ENCODE measurements at regions not wholly inside any gene's neighbourhood (a gene's known extent, or its start where the extent isn't known, plus 50 kb on each side); places are given as distances from the start of the nearest gene placed in this dataset.

DNA sequence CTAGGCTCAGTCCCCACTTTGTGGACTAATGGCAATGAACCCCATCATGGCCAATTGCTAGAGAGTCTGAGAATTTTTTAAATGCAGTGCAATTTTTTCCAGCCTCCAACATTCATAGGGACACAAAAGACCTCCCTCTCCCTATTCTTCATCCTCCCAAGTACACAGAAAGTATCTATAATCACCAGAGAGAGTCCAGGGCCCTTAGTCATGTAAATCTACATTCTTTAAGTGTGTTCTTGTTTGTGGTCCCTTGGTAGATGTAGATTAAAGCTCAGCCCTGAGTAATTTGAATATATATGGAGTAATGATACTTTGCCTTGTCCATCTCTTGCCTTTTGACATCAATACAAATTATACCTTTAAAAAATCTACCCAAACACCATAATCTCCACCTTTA lies 51.3 kb upstream of the ATXN3L start:
- H3K27me3 Mint-ChIP-seq (ENCODE audit: low read depth), result no peaks in the 10 kb centered on the region
- H3K36me3 Mint-ChIP-seq (ENCODE audit: low read depth), result no peaks in the 10 kb centered on the region
- peaks cover 34% of the 10 kb centered on the region for H3K4me1 Mint-ChIP-seq
- peaks cover 4% of the 10 kb centered on the region for H3K9me3 Mint-ChIP-seq
- H3K27ac Mint-ChIP-seq, result peak overlapping the region in 1 of 3 experiments; percentile 25
- no peak overlapping the region for H3K4me3 Mint-ChIP-seq
- TF ChIP-seq, protein P1, sequence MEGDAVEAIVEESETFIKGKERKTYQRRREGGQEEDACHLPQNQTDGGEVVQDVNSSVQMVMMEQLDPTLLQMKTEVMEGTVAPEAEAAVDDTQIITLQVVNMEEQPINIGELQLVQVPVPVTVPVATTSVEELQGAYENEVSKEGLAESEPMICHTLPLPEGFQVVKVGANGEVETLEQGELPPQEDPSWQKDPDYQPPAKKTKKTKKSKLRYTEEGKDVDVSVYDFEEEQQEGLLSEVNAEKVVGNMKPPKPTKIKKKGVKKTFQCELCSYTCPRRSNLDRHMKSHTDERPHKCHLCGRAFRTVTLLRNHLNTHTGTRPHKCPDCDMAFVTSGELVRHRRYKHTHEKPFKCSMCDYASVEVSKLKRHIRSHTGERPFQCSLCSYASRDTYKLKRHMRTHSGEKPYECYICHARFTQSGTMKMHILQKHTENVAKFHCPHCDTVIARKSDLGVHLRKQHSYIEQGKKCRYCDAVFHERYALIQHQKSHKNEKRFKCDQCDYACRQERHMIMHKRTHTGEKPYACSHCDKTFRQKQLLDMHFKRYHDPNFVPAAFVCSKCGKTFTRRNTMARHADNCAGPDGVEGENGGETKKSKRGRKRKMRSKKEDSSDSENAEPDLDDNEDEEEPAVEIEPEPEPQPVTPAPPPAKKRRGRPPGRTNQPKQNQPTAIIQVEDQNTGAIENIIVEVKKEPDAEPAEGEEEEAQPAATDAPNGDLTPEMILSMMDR (IDR thresholded peaks at IDR 0.05; ENCODE audit: unreplicated experiment in 3 of 3), result no peak

- H3K4me1 Mint-ChIP-seq, result peaks cover 33% of the 10 kb centered on the region
- H3K9me3 Mint-ChIP-seq, result peaks cover 4% of the 10 kb centered on the region
- H3K4me3 Mint-ChIP-seq, result no peak overlapping the region
- no peaks in the 10 kb centered on the region for H3K36me3 Mint-ChIP-seq (ENCODE audit: low read depth)
- TF ChIP-seq, protein P1 (IDR thresholded peaks at IDR 0.05; ENCODE audit: unreplicated experiment in 3 of 3), result no peak
- H3K27me3 Mint-ChIP-seq (ENCODE audit: low read depth), result no peaks in the 10 kb centered on the region
- peak overlapping the region in 2 of 3 experiments; percentile 39 to 55 for H3K27ac Mint-ChIP-seq
Measured at GRCh38 chrX:13370713-13371112, 50.9 kb upstream of the ATXN3L start.

All from nephron (organoid).